Mesenchymal stem cell (in vitro differentiated cells and primary cell): ENCODE measurements at regions not wholly inside any gene's neighbourhood (a gene's known extent, or its start where the extent isn't known, plus 50 kb on each side); places are given as distances from the start of the nearest gene placed in this dataset.

Experiments used
- DNase-seq: peaks from one replicate; pipeline ENCODE4 v3.0.0-alpha.2; 2013
- H2AFZ ChIP-seq: one replicate; pipeline ENCODE4 v1.6.1; 2013; ENCODE audit warnings: low read depth, mild to moderate bottlenecking, control low read depth, inconsistent platforms, low read length, moderate library complexity
- H2AK5ac ChIP-seq: 2 replicates; pipeline ENCODE4 v1.6.1; 2013; ENCODE audit warnings: low read length, moderate library complexity, mild to moderate bottlenecking, inconsistent platforms; ENCODE audit not compliant: severe bottlenecking
- H2BK120ac ChIP-seq: one replicate; pipeline ENCODE4 v1.6.1; 2013; ENCODE audit warnings: low read depth, mild to moderate bottlenecking, inconsistent platforms, low read length, moderate library complexity
- H2BK12ac ChIP-seq, 2 experiments: one replicate each; pipeline ENCODE4 v1.6.1; 2013; ENCODE audit warnings: inconsistent platforms in 2 of 2, low read length in 2 of 2, mild to moderate bottlenecking in 2 of 2, moderate library complexity in 2 of 2, control low read depth in 1 of 2
- H2BK15ac ChIP-seq: one replicate; pipeline ENCODE4 v1.6.1; 2013; ENCODE audit warnings: mild to moderate bottlenecking, low read depth, inconsistent platforms; ENCODE audit not compliant: poor library complexity, severe bottlenecking
- H2BK5ac ChIP-seq: 2 replicates; pipeline ENCODE4 v1.6.1; 2013; ENCODE audit warnings: low read depth, mild to moderate bottlenecking, low read length, control low read depth, inconsistent platforms; ENCODE audit not compliant: poor library complexity, severe bottlenecking
- H3K14ac ChIP-seq, 2 experiments: one replicate each; pipeline ENCODE4 v1.6.1; 2013; ENCODE audit warnings: inconsistent platforms in 2 of 2, low read length in 2 of 2, control low read depth in 1 of 2, mild to moderate bottlenecking in 1 of 2, moderate library complexity in 1 of 2
- H3K18ac ChIP-seq, 2 experiments: one replicate each; pipeline ENCODE4 v1.6.1; 2013; ENCODE audit warnings: inconsistent platforms in 2 of 2, low read length in 2 of 2, control low read depth in 1 of 2, low read depth in 1 of 2, mild to moderate bottlenecking in 1 of 2
- H3K23ac ChIP-seq, 2 experiments: one replicate each; pipeline ENCODE4 v1.6.1; 2013; ENCODE audit warnings: inconsistent platforms in 2 of 2, low read length in 2 of 2, mild to moderate bottlenecking in 2 of 2, moderate library complexity in 2 of 2, control low read depth in 1 of 2
- H3K27ac ChIP-seq: 2 replicates; pipeline ENCODE4 v1.5.1; 2013; ENCODE audit warnings: mild to moderate bottlenecking, moderate library complexity, low read length, control low read depth, inconsistent platforms; ENCODE audit not compliant: poor library complexity, severe bottlenecking
- H3K27me3 ChIP-seq, 2 experiments: 2 replicates each; pipeline versions ENCODE4 v1.6.1 to v1.7.0; 2013; ENCODE audit warnings: low read length in 2 of 2, mild to moderate bottlenecking in 2 of 2, moderate library complexity in 2 of 2, control low read depth in 1 of 2, inconsistent platforms in 1 of 2; ENCODE audit not compliant: control insufficient read depth in 1 of 2, insufficient read depth in 1 of 2
- H3K36me3 ChIP-seq, 2 experiments: 2 replicates each; pipeline versions ENCODE4 v1.6.1 to v1.7.0; 2013; ENCODE audit warnings: low read length in 2 of 2, control low read depth in 1 of 2, inconsistent platforms in 1 of 2, low read depth in 1 of 2, mild to moderate bottlenecking in 1 of 2; ENCODE audit not compliant: insufficient read depth in 2 of 2, control insufficient read depth in 1 of 2
- H3K4ac ChIP-seq, 2 experiments: one replicate each; pipeline ENCODE4 v1.6.1; 2013; ENCODE audit warnings: inconsistent platforms in 2 of 2, low read length in 2 of 2, mild to moderate bottlenecking in 2 of 2, moderate library complexity in 2 of 2, control low read depth in 1 of 2, low read depth in 1 of 2
- H3K4me1 ChIP-seq: 2 replicates; pipeline ENCODE4 v1.6.1; 2013; ENCODE audit warnings: low read depth, low read length, control low read depth; ENCODE audit not compliant: control insufficient read depth, insufficient read depth
- H3K4me2 ChIP-seq: 2 replicates; pipeline ENCODE4 v1.6.1; 2013; ENCODE audit warnings: low read length, mild to moderate bottlenecking, inconsistent platforms; ENCODE audit not compliant: poor library complexity, severe bottlenecking
- H3K4me3 ChIP-seq, 2 experiments: 2 replicates each; pipeline versions ENCODE4 v1.5.1 to v1.7.0; 2013; ENCODE audit warnings: low read length in 2 of 2, mild to moderate bottlenecking in 2 of 2, control low read depth in 1 of 2, low read depth in 1 of 2; ENCODE audit not compliant: insufficient read depth in 1 of 2
- H3K79me1 ChIP-seq: replicated peaks from 2 replicates; pipeline ENCODE4 v1.6.1; 2013; ENCODE audit warnings: mild to moderate bottlenecking, control low read depth, low read length, inconsistent platforms; ENCODE audit not compliant: poor library complexity, severe bottlenecking
- H3K9ac ChIP-seq: 2 replicates; pipeline ENCODE4 v1.7.0; 2013; ENCODE audit warnings: mild to moderate bottlenecking, low read length, moderate library complexity
- H3K9me3 ChIP-seq: 2 replicates; pipeline ENCODE4 v1.7.0; 2013; ENCODE audit warnings: mild to moderate bottlenecking, low read length; ENCODE audit not compliant: control insufficient read depth
- H4K8ac ChIP-seq: one replicate; pipeline ENCODE4 v1.6.1; 2013; ENCODE audit warnings: inconsistent platforms, mild to moderate bottlenecking, low read length, moderate library complexity
- H4K91ac ChIP-seq: one replicate; pipeline ENCODE4 v1.6.1; 2013; ENCODE audit warnings: mild to moderate bottlenecking, low read length, inconsistent platforms
- WGBS: methylation state at CpG from one replicate; pipeline ENCODE4 v1.1.7; 2013; ENCODE audit warnings: mixed read lengths; 5-methylcytosine and 5-hydroxymethylcytosine counted together

DNA sequence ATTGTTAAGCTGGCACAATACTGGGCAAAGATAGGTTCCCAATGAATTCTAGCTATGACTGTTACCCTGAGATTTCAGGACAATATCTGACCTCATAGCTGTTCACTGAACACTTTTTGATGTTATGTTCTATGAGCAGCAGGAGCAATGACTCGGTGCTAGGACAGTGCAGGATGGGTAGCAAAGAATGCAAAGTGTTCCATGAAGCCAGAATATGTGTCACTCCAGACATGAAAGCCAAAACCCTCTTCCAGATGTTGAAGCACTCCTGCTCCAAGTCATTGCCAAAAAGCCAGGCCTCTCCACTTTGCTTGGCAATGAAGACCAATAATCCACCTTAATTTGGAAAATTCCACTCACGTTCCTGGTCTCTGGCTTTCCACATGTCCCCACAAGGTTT lies 300.9 kb upstream of the CPEB2 start:
- H3K4ac ChIP-seq = no peak overlapping the region
- no peak overlapping the region for H2BK12ac ChIP-seq
- no peak overlapping the region for H4K8ac ChIP-seq
- H3K9me3 ChIP-seq = no peaks in the 10 kb centered on the region
- no peak overlapping the region for H2BK5ac ChIP-seq
- no peak for DNase-seq
- no peak overlapping the region for H2AFZ ChIP-seq
- H2AK5ac ChIP-seq = no peak overlapping the region
- no peaks in the 10 kb centered on the region for H3K36me3 ChIP-seq
- H3K27ac ChIP-seq = no peak overlapping the region
- no peak overlapping the region for H3K4me2 ChIP-seq
- no peak overlapping the region for H3K23ac ChIP-seq
- H3K4me3 ChIP-seq = no peak overlapping the region
- no peak overlapping the region for H3K9ac ChIP-seq
- no peaks in the 10 kb centered on the region for H3K4me1 ChIP-seq
- no peak overlapping the region for H4K91ac ChIP-seq
- no peaks in the 10 kb centered on the region for H3K79me1 ChIP-seq
- H3K27me3 ChIP-seq = no peaks in the 10 kb centered on the region
- H3K14ac ChIP-seq = no peak overlapping the region
- 50% methylated on average over 1 of the region's 2 CpGs for WGBS
- H2BK120ac ChIP-seq = no peak overlapping the region
- H3K18ac ChIP-seq = no peak overlapping the region
- no peak overlapping the region for H2BK15ac ChIP-seq

DNA sequence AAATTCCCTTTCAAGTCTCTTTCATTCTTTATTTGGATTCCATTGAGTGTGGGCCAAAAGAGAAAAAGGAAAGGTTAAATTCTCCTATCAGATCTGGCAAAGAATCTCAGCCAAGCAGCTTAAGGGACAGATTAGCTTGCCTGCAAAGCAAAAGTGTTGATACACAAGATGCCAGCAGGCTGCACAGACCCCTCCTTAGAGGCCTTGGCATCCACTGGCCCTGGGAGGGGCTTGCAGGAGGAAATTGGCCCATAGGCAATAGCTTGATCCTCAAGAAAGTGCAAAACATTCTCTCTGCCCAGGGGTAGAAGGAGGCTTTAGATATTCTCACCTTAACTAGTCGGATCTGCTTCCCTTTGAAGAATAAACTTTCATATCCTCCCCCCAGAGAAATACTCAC lies 300.4 kb upstream of the CPEB2 start:
- Histone ChIP-seq H3K4me3 (no peak overlapping the region), H2BK5ac (no peak overlapping the region), H3K4me1 (no peaks in the 10 kb centered on the region), H3K23ac (no peak overlapping the region), H3K79me1 (no peaks in the 10 kb centered on the region), H2AK5ac (no peak overlapping the region), H3K9me3 (no peaks in the 10 kb centered on the region), H3K14ac (no peak overlapping the region), H4K8ac (no peak overlapping the region), H3K18ac (no peak overlapping the region), H3K27ac (no peak overlapping the region), H3K36me3 (no peaks in the 10 kb centered on the region), H4K91ac (no peak overlapping the region), H2BK15ac (no peak overlapping the region), H3K9ac (no peak overlapping the region), H3K4ac (no peak overlapping the region), H2AFZ (no peak overlapping the region), H3K27me3 (no peaks in the 10 kb centered on the region), H3K4me2 (no peak overlapping the region), H2BK120ac (no peak overlapping the region), H2BK12ac (no peak overlapping the region)
- WGBS = 88% methylated on average over 1 of the region's 1 CpG
- DNase-seq = no peak

DNA sequence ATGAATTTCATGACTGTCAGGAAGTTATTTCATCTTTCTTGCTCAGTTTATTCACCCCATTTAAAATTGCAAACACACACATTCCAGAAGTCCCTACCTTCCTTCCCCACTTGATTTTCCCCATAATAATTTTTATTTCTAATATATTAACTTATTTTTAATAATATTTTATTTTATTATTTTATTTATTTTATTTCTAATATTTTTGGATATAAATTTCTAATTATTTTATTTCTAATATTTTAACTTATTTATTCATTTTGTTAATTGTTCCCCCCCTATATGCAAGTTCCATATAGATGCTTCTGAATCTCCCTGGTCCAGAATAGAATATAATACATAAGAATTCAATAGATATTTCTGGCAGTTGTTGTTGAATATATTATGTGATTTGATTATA lies 293.7 kb upstream of the CPEB2 start:
- Histone ChIP-seq H2AFZ (no peak overlapping the region), H2BK5ac (no peak overlapping the region), H4K91ac (no peak overlapping the region), H2BK15ac (no peak overlapping the region), H3K9me3 (no peaks in the 10 kb centered on the region), H3K18ac (no peak overlapping the region), H3K36me3 (no peaks in the 10 kb centered on the region), H3K23ac (no peak overlapping the region), H4K8ac (no peak overlapping the region), H3K4me1 (no peaks in the 10 kb centered on the region), H3K4ac (no peak overlapping the region), H3K4me2 (no peak overlapping the region), H2BK12ac (no peak overlapping the region), H3K14ac (no peak overlapping the region), H3K4me3 (no peak overlapping the region), H2BK120ac (no peak overlapping the region), H3K9ac (no peak overlapping the region), H3K27me3 (no peaks in the 10 kb centered on the region), H3K27ac (no peak overlapping the region), H2AK5ac (no peak overlapping the region), H3K79me1 (no peaks in the 10 kb centered on the region)
- DNase-seq = no peak

DNA sequence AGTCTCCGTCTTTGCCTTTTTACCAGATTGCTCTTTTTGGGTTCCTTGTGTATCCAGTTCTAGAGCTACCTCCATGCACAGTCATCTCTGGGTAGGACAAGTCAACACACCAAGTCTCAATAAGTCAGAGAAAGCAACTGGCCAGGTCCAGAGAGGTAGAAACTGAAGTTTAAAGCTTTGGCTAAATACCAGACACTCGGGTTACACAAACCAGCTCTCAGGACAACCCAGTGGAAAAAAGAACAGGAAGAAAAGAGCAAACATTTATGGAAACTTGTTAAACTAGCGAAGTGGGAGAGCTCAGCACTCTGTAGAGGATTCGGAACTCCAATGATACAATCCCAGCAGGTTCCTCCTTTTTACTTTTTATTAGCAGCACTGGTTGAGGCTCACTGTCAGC lies 291.0 kb upstream of the CPEB2 start:
- no peak overlapping the region for H3K18ac ChIP-seq
- no peak overlapping the region for H2BK5ac ChIP-seq
- H2AK5ac ChIP-seq = no peak overlapping the region
- no peaks in the 10 kb centered on the region for H3K4me1 ChIP-seq
- H3K9ac ChIP-seq = no peak overlapping the region
- no peak overlapping the region for H3K4me2 ChIP-seq
- H3K36me3 ChIP-seq = no peaks in the 10 kb centered on the region
- no peaks in the 10 kb centered on the region for H3K79me1 ChIP-seq
- no peak overlapping the region for H2BK120ac ChIP-seq
- H3K14ac ChIP-seq = no peak overlapping the region
- no peak overlapping the region for H3K23ac ChIP-seq
- no peak overlapping the region for H2BK12ac ChIP-seq
- WGBS = 88% methylated on average over 4 of the region's 4 CpGs
- H4K91ac ChIP-seq = no peak overlapping the region
- no peaks in the 10 kb centered on the region for H3K27me3 ChIP-seq
- H3K9me3 ChIP-seq = no peaks in the 10 kb centered on the region
- no peak overlapping the region for H2AFZ ChIP-seq
- no peak overlapping the region for H3K4ac ChIP-seq
- no peak overlapping the region for H3K4me3 ChIP-seq
- no peak overlapping the region for H3K27ac ChIP-seq
- no peak overlapping the region for H2BK15ac ChIP-seq
- H4K8ac ChIP-seq = no peak overlapping the region
- DNase-seq = no peak
